ENCODE measurements at regions not wholly inside any gene's neighbourhood (a gene's known extent, or its start where the extent isn't known, plus 50 kb on each side); places are given as distances from the start of the nearest gene placed in this dataset.
A peak's percentile ranks its signal among the peaks of the same experiment; 100 is the strongest.
"Not testable (repeated sequence)": the region's sequence is repeated elsewhere in the genome, so short reads cannot be mapped to it uniquely, and the experiment has no call there.

DNA sequence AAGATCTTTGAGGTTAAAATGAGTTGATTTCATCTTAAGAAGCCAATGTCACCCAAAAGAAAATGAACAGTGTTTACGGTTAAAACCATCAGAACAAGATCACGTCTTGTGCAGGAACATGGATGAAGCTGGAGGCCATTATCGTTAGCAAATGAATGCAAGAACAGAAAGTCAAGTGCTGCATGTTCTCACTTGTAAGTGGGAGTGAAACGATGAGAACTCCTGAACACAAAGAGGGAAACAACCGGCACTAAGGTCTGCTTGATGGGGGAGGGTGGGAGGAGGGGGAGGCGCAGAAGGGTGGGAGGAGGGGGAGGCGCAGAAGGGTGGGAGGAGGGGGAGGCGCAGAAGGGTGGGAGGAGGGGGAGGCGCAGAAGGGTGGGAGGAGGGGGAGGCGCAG is 214.8 kb upstream of the PRKCQ start:
- peak; percentile 10 for DNase-seq

DNA sequence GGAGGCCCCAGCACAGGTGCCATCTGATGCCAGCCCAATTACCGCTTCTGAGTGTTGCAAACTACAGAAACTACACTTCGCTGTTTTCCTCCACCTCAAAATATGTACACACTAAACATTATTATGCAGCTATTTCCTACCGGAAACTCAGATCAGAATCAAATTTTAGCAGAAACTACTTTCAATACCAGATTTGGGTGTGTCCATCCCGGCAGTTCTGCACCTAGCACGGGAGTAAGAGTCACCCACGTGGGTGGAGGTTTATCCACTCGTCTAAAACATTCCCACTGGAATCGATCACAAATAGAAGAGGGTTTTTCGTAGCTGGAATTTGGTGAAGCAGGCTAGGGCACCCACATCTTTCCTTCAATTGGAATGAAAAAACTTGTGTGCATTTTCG is 214.4 kb upstream of the PRKCQ start:
- no peak for DNase-seq

DNA sequence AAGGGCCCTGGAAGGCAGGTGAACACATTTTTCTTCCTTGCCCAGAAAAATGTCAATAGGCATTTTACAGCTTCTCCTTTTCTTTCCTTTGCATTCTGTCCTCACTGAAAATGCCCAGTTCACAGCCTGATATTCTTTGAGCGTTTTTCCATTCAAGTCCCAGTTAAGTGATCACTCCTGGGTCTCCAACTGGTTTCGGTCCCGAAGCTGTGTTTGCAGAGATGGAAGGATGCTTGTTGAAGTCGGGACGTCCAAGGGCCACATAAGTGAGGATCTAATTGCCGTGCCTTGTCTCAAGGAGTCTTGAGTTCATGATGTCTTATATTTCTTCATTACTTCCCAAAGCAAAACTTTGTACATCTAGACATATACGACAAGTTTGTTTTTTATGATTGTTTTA is 208.7 kb upstream of the PRKCQ start:
- no peak for DNase-seq

DNA sequence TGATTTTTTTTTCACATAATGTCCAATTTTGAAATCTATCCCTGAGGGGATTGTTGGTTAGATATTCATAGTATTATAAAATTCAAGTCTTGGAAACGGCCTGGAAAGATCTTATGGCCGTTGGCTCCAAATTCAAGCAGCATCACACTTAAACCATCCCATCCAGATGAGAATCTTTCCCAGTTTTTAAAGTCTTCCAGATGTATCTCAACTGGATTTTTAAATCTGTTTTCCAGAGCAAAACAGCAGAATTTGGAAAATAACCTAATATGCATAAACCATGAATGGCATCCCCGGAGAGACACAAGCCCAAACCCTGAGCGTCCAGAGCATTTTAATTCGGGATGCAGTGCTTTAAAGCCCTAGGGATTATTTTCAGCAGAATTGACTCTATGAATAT is 208.2 kb upstream of the PRKCQ start:
- no peak for DNase-seq

DNA sequence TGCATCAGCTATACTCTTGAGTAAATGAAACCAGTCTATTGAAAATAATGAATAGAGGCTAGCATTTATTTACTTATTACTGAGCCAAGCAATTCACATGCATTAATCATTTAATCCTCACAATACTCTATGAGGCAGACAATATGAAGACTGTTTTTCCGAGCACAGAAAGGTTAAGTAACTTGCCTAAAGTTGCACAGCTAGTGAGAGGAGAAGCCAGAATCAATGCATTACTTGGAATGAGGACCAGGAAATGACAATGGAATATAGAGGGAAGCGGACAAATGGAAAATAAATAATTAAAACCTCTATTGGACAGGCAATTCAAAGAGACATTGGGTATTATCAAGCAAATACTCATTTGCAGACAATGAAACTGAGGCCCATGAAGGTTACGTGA is 207.6 kb upstream of the PRKCQ start:
- no peak for DNase-seq

GRCh38 chr10:6787091-6787490 is 207.0 kb upstream of the PRKCQ start:
- no peak for DNase-seq

DNA sequence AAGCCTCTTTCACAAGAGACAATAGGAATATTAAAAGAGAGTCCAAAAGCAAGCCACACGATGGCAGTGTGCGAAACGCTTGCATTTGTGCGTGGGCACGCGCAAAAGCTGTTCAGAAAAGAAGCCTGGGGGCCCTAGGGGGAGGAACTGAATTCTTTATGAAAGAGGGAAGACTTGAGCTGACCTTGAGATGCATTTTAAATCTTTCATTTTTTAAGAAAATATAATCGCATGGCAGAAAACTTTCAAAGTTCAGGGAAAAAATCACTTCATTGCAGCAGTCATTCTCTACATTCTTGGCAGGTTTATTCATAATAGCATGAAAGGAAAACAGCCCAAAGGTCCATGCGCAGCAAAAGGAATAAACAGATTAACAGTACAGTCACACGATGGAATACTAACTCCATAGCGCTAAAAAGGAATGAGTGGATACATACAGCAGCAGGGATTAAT is 206.5 kb upstream of the PRKCQ start:
- peak; percentile 63 for DNase-seq

GRCh38 chr10:6784429-6784828 is 204.4 kb upstream of the PRKCQ start:
- not testable (repeated sequence) for DNase-seq

GRCh38 chr10:6783471-6783870 is 203.4 kb upstream of the PRKCQ start:
- no peak for DNase-seq

DNA sequence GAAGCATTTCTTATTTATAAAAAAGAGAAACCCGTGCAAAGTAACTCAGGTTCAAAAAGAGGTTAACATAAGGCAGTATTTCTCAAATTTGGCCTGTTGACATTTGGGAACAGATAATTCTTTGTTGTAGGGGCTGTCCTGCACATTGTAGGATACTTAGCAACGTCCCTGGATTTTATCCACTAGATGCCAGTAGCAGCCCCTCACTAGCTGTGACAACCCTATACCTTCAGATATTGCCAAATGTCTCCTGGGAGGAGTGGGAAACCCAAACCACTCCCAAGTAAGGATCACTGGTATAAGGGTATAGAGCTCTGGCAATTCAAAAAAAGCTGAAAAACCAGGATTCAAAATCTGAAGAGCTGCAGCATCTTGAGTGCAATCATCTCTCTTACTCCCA is 202.3 kb upstream of the PRKCQ start:
- DNase-seq: no peak

DNA sequence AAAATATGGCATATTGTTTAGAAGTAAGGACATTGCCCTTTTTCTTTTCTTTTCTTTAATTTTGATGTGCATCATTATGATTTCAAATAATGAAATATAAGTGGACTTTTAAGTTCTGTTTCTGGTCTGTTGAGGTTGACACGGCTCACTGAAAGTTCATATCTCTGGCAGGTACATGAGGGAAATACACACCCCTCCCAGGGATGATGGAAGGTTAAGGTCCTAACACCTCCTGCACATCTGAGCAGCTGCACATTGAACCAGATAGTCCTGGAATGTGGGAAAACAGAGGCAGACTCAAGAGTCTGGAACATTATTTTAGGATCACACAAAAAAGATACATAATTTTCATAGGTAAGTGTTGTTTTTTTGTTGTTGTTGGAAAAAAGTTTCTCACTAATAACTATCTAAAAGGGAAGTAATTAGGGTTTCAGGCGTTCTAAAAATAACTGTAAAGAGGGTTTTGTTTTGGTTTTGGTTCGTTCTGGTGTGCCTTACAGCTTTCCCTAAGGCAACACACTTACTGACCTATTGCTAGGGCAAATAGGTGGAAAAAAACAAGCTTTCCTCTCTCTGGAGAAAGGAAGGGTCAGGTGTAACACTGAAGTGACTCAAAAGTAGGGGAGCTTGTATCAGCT is 201.2 kb upstream of the PRKCQ start:
- no peak for DNase-seq

DNA sequence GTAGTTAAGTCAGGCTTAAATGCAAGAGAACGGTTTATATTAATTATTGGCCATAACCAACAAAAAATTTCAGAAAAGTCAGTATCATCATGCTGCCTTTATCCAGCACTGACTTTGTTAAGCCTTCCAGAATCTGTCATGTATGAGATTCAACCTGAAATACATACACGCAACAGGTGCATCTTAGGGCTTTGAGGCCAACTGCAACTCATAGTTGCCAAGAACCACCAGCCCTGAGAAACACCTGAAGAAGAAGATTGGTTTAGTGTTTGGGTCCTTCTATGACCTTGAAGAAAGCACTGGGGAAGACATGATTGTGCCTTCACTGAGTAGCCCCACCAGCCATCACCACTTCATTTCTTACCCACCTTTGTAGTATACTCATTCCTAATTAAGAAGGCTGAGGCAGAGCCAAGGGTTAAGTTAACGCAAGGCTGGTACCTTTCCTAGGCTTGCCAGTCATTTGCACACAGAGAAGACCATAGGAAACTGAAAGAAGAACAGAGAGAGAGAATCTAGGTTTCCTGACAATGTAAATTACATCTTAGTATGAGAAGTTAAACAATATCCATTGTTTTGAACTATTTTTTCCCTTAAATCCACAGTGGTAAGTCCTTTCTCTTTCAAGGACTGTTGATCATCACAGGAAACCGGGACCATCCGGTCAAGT is 200.1 kb upstream of the PRKCQ start:
- no peak for DNase-seq

DNA sequence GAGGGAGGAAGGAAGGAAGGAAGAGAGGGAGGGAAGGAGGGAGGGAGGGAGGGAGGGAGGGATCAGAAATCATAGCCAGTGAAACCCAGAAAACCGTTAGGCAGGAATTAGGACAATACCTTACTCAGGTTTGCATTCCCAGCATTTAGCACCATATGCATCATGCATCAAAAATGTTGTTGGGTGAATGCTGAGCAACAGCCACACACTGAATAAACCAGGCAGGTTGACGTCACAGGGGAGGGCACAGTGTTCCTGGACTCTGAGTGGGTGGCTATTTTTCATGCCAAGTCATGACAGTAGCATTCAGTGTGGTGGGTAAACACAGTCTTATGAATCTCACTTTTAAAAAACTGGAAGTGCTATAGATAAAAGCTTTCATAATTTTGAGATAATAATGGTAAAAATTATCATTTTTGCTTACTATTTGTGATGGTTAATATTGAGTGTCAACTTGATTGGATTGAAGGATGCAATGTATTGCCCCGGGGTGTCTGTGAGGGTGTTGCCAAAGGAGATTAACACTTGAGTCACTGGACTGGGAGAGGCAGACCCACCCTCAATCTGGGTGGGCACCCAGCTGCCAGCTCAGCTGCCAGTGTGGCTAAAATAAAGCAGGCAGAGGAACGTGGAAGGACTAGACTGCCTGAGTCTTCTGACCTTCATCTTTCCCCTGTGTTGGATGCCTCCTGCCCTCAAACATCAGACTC is 199.1 kb upstream of the PRKCQ start:
- no peak for DNase-seq

- no peak for DNase-seq
Observed at GRCh38 chr10:6776170-6776569, 196.1 kb upstream of the PRKCQ start.

DNA sequence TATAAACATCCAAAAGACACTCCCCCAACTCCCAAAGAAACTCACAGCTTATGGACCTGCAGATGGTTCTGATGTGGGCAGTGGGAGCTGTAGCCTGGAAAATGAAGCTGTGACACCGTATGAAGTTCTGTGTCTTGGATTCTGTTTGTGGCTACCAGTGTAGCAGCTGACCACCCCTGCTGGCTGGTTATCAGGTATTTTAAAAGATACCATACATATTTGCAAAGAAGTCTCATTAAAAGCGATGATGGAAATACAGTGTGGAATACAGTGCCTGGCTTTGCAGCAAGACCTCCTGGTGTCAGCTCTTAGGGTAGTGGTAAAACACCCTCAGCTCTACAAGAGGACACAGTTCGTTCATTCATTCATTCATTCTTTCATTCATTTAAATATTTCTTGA is 194.3 kb upstream of the PRKCQ start:
- no peak for DNase-seq

- no peak for DNase-seq
Observed at GRCh38 chr10:6771331-6771730, 191.3 kb upstream of the PRKCQ start.

DNA sequence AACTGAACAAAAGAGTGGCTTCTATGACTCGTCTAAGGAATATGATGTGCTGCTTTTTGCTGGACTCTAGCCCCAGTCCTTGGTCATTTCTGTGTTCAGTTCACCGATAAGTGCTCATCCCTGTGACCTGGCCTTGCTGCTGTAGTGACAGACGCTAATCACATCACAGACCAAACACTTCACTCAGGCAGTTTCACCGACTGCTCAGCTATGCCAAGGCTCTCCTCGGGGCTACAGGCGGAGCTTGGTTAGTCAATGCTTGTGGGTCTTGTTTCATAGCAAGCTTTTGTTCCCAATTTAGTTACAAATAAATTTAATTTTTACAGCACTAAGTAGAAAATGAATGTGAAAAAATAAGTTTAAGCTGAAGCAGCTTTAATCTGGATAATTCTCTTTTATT is 190.8 kb upstream of the PRKCQ start:
- no peak for DNase-seq

GRCh38 chr10:6769704-6770417 is 189.8 kb upstream of the PRKCQ start:
- no peak for DNase-seq

GRCh38 chr10:6766131-6766801 is 186.2 kb upstream of the PRKCQ start:
- no peak for DNase-seq

GRCh38 chr10:6763423-6763822 is 183.3 kb upstream of the PRKCQ start:
- DNase-seq: no peak

DNA sequence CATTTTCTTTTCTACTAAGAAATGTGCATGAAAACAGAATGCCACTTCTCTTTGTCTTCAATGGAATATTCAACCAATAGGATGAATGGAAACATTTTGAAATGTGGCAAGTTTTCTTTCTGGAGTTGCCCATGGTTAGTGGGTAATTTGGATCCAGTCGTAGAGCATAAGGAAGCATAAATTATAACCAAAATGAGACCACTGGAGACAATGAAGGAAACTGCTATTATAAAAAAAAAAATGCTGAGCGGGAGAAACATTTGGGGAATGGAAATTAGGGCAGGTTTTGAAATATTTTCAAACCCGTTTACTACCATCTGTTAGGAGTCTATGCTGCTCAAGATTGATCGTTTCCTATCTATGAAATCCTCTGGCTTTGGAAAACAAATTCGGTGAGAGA is 182.9 kb upstream of the PRKCQ start:
- no peak for DNase-seq

GRCh38 chr10:6759961-6760360 is 179.9 kb upstream of the PRKCQ start:
- DNase-seq: no peak

DNA sequence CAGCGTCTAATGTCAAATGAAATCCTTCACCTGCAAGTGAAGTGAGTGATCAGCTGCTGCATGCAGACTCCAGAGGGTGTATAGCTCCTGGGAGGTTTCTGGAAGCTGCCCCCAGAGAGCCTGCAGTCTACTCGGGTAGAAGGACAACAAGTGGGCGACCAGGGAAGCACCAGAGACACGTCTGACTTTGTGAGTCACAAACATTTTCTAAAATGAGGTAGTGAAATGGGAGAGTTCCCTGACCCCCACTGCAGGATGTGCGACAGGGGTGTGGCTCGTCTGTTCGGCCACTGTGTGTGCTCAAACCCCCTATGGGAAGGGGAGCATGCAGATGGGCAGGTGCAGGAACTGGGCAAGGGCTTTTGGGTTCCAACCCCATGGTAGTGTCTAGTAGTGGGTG is 177.1 kb upstream of the PRKCQ start:
- DNase-seq: no peak
